ENCODE measurements at regions not wholly inside any gene's neighbourhood (a gene's known extent, or its start where the extent isn't known, plus 50 kb on each side); places are given as distances from the start of the nearest gene placed in this dataset.
"Not testable (repeated sequence)": the region's sequence is repeated elsewhere in the genome, so short reads cannot be mapped to it uniquely, and the experiment has no call there.

DNA sequence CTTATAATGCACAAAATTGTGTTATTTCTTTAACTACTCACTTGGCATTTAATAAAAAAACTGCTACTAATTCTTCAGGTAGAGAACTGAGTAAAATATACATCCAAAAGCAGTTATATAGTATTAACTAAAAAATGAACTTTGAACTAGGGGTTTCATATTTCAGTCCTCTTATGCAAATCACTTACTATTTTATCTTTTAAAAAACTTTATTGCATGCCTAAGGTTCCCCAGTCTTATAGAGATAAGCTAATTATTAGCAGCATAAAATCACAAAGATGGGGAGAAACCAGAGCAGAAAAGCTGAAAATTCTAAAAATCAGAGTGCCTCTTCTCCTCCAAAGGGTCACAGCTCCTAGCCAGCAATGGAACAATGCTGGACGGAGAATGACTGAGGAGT, 228.0 kb downstream of the CALCRL start:
- Mint-ChIP-seq H3K27me3 (no peaks in the 10 kb centered on the region), H3K36me3 (no peaks in the 10 kb centered on the region)

DNA sequence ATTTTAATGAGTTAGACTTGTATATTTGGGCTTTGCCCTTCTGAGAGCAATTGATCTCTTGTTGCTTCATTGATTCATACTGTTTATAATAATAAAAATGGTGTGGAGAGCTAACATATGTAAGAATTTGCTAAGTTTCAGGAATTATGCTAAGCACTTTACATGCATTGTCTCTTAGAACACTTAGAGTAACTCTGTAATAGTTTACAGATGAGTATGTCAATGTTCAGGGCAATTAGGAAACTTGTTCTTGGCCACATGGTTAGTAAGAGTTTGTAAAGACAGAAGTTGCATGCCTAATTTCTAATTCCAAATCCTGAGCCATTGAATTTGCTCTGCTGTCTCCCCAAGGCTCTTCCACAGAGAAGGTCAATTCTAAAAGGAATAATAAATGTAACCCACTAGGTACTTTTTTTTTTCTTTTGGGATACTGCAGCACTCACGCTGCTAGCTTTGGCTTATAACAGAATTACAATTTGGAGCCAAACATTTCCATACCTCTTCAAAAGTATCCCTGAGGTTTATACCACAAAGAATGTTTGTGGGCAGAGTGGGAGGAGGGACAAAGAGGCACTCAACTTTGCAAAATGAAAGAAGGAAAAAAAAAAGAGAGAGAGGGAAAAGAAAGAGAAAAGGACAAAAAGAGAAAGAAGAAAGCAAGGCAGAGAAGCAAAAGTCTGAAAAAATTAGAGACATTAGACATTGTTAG, 232.4 kb downstream of the CALCRL start:
- Mint-ChIP-seq H3K36me3 (no peaks in the 10 kb centered on the region), H3K27ac (no peak overlapping the region), H3K4me1 (no peaks in the 10 kb centered on the region), H3K27me3 (no peaks in the 10 kb centered on the region), H3K9me3 (peaks cover 5 to 8% of the 10 kb centered on the region in 2 donors), H3K4me3 (no peak overlapping the region)
- DNase-seq: no peak
- no peak for ATAC-seq (replicated peaks)

More for the DNA sequence above, 228.0 kb downstream of the CALCRL start:
- DNase-seq (no peak), ATAC-seq (replicated peaks) (no peak)
- Mint-ChIP-seq H3K9me3 (peaks cover 13 to 19% of the 10 kb centered on the region in 2 donors), H3K4me3 (no peak overlapping the region), H3K27ac (no peak overlapping the region), H3K4me1 (no peaks in the 10 kb centered on the region)

DNA sequence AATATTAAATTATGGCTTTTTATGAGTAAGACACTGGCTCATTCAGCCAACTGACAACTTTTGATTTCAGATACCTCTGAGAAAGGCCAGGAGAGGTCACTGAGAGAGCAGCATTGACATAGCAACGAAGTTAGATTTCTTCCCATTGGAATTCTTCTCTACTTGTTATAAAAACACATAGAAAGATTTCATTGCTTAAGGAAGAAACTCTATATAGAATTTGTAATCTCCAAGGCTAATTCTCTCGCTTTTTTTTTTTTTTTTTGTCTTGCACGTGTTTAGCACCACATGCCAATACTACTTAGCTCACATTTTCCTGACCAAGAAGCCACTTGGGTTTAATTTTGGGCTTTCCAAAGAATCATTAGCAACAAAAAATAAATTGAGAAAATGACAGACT, 233.7 kb downstream of the CALCRL start:
- no peaks in the 10 kb centered on the region for H3K27me3 Mint-ChIP-seq
- H3K36me3 Mint-ChIP-seq: no peaks in the 10 kb centered on the region
- H3K4me3 Mint-ChIP-seq: no peak overlapping the region
- DNase-seq (no peak), ATAC-seq (replicated peaks) (no peak)
- H3K4me1 Mint-ChIP-seq: no peaks in the 10 kb centered on the region
- H3K27ac Mint-ChIP-seq: no peak overlapping the region
- peaks cover 4 to 10% of the 10 kb centered on the region in 2 donors for H3K9me3 Mint-ChIP-seq

DNA sequence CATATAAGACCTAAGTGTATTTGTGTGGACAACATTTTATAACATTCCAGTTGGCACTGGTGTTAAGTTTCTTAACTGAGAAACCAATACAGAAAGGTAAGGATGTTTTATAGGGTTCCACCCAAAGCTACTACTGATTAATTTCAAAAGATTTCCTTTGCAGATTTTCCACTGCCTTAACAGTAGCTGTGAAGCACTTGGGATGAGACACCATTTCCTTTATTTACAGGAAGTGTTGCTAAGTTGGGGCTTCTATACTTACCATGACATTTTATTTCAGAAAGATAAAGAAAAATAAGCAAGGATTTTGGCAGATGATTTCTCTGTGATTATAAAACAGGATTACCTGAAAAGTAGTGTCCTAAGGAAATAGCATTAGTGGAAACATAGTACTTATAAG, 234.3 kb downstream of the CALCRL start:
- no peaks in the 10 kb centered on the region for H3K4me1 Mint-ChIP-seq
- peaks cover 4 to 10% of the 10 kb centered on the region in 2 donors for H3K9me3 Mint-ChIP-seq
- H3K27me3 Mint-ChIP-seq: no peaks in the 10 kb centered on the region
- H3K36me3 Mint-ChIP-seq: no peaks in the 10 kb centered on the region
- no peak for DNase-seq
- H3K27ac Mint-ChIP-seq: no peak overlapping the region
- H3K4me3 Mint-ChIP-seq: no peak overlapping the region
- no peak for ATAC-seq (replicated peaks)

DNA sequence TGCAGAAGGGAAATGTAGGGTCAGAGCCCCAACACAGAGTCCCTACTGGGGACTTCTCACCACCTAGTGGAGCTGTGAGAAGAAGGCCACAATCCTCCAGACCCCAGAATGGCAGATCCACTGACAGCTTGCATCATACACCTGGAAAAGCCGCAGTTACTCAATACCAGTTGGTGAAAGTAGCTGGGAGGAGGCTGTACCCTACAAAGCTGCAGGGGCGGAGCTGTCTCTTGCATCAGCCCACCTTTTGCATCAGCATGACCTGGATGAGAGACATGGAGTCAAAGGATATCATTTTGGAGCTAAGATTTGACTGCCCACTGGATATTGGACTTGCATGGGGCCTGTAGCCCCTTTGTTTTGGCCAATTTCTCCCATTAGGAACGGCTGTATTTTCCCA, 237.3 kb downstream of the CALCRL start:
- Mint-ChIP-seq H3K36me3 (no peaks in the 10 kb centered on the region), H3K27me3 (no peaks in the 10 kb centered on the region), H3K4me1 (no peaks in the 10 kb centered on the region), H3K9me3 (peaks cover 4 to 8% of the 10 kb centered on the region in 2 donors), H3K4me3 (no peak overlapping the region), H3K27ac (no peak overlapping the region)
- no peak for ATAC-seq (replicated peaks)
- DNase-seq: no peak

DNA sequence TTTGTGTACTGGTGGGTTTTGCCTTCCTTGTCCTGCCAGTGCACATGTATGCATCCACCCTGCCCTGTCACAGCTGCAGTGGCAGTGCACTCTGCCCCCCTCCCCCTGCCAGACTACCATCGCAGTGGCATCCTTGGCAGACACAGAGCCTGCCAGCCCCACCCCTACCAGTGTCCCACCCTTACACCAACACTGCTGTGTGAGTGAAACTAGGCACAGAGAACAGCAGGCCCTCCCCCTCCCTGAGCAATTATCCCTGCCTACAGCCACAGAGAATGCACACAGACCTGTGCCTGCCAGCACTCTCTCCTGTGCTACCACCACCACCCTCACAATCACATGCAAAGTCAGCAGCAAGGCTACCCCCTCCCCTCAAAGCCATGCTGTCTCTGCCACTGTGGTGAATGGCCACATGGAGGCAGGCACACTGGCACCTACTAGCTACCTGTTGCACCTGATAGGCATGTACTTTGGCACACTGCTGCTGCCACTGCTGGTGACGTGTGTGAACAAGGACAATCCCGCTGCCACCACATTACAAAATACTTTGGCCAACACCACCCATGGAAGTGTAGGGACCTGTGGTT, 239.8 kb downstream of the CALCRL start:
- no peak overlapping the region for H3K4me3 Mint-ChIP-seq

DNA sequence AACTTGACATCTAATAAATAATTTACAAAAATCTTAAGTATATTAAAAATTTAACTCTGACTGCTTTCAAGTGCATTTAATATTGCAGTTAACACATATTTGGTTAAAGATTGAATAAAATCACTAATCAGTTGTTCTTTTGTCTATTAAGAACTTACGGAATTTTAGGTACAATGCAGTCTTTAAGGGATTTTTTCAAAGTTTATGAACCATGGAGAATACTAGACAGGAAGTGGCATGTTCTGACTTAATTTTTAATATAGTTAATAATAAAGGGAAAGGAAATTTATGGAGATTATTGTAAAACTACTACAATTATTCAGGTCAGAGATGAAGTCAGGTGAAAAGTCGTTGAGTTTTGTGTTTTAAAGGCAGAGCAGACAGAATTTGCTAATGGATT, 240.9 kb downstream of the CALCRL start:
- Mint-ChIP-seq H3K36me3 (no peaks in the 10 kb centered on the region), H3K27me3 (no peaks in the 10 kb centered on the region), H3K27ac (no peak overlapping the region), H3K4me1 (no peaks in the 10 kb centered on the region), H3K9me3 (peaks cover 4 to 11% of the 10 kb centered on the region in 2 donors), H3K4me3 (no peak overlapping the region)
- ATAC-seq (replicated peaks) (no peak), DNase-seq (no peak)

More for the DNA sequence above, 239.8 kb downstream of the CALCRL start:
- no peak overlapping the region for H3K27ac Mint-ChIP-seq
- no peak for ATAC-seq (replicated peaks)
- H3K36me3 Mint-ChIP-seq: no peaks in the 10 kb centered on the region
- no peak for DNase-seq
- no peaks in the 10 kb centered on the region for H3K4me1 Mint-ChIP-seq
- H3K9me3 Mint-ChIP-seq: peaks cover 4 to 9% of the 10 kb centered on the region in 2 donors
- no peaks in the 10 kb centered on the region for H3K27me3 Mint-ChIP-seq

DNA sequence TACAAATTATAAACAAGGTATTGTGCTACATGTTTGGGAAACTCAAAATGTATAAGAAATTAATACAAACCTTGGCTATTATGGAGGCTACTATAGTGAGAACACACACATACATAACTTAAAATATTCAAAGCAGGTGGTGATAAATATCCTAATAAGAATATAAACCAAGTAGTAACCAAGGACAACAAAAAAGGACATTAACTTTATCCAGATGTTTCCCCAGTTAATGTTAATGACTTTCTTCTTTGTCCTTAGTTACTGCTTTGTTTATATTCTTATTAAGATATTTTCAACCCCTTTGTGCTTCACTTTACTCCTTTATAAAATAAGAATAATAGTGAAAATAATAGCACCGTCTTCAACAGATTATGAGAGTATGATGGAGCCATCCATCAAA, 241.6 kb downstream of the CALCRL start:
- no peak overlapping the region for H3K4me3 Mint-ChIP-seq
- no peaks in the 10 kb centered on the region for H3K36me3 Mint-ChIP-seq
- no peak overlapping the region for H3K27ac Mint-ChIP-seq
- DNase-seq (no peak), ATAC-seq (replicated peaks) (no peak)
- H3K9me3 Mint-ChIP-seq: peaks cover 0 to 9% of the 10 kb centered on the region in 2 donors
- H3K4me1 Mint-ChIP-seq: no peaks in the 10 kb centered on the region
- H3K27me3 Mint-ChIP-seq: no peaks in the 10 kb centered on the region

DNA sequence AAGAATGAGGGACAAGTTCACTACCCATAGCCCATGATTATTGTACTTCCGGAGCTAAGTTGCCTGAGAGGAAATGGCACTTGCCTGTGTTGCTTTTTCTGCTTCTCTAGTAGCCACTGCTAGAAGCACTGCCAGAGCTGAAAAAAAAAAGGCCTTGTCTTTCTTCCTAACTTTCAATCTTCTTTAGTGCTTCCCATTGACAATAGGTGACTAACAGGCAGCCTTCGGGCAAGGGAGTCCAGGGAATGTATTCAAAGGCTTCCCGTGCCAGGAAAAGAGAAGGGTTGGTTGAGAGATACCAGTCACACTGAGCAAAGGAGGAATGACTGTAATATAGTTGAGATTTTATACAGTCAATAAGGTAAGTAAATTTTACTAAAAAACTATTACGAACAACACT, 242.0 kb downstream of the CALCRL start:
- no peaks in the 10 kb centered on the region for H3K36me3 Mint-ChIP-seq
- ATAC-seq (replicated peaks) (no peak), DNase-seq (no peak)
- H3K9me3 Mint-ChIP-seq: peaks cover 0 to 9% of the 10 kb centered on the region in 2 donors
- no peaks in the 10 kb centered on the region for H3K27me3 Mint-ChIP-seq
- no peak overlapping the region for H3K4me3 Mint-ChIP-seq
- H3K27ac Mint-ChIP-seq: no peak overlapping the region
- H3K4me1 Mint-ChIP-seq: no peaks in the 10 kb centered on the region

DNA sequence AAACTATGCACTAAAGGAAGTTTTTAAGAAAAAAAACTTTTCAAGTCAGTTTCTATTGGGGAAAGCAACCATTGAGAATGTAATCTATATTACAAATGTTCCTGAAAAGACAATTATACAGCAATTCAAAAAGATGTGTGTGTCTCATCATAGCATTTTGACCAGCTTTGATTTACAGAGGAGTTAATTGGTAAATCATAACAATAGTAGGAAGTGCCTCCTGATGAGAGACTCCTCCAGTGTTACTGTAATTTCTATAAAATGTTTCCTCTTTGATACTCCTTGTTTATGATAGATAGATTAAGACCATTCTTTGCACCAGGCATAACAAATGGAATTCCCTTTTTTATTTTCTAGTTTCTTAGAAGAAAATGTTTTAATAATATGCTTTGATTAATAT, 249.9 kb downstream of the CALCRL start:
- Mint-ChIP-seq H3K4me1 (no peaks in the 10 kb centered on the region), H3K27me3 (no peaks in the 10 kb centered on the region), H3K4me3 (no peak overlapping the region), H3K9me3 (peaks cover 0 to 4% of the 10 kb centered on the region in 2 donors), H3K36me3 (no peaks in the 10 kb centered on the region), H3K27ac (no peak overlapping the region)
- no peak for DNase-seq
- ATAC-seq (replicated peaks): no peak

DNA sequence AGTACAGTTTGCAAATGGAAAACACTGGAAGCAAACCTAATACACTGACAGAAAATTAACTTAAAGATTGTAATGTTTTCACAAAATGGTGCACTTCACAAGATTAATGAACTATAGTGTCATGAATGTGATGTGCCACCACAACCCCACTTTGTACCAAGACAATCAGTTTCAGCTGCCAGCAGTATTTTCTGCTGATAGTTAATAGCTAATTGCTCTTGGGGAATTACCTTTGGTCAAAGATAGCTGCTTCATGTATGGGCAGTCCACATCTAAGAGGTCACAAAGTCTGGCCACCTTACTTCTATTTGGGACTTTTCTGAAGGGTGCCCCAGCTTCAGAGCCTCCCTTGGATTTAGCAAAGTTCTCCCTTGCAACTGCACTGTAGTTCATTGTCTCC, 254.0 kb downstream of the CALCRL start:
- Mint-ChIP-seq H3K4me3 (no peak overlapping the region), H3K36me3 (no peaks in the 10 kb centered on the region), H3K27me3 (no peaks in the 10 kb centered on the region), H3K27ac (no peak overlapping the region), H3K9me3 (no peaks in the 10 kb centered on the region), H3K4me1 (no peaks in the 10 kb centered on the region)
- no peak for ATAC-seq (replicated peaks)
- DNase-seq: no peak

DNA sequence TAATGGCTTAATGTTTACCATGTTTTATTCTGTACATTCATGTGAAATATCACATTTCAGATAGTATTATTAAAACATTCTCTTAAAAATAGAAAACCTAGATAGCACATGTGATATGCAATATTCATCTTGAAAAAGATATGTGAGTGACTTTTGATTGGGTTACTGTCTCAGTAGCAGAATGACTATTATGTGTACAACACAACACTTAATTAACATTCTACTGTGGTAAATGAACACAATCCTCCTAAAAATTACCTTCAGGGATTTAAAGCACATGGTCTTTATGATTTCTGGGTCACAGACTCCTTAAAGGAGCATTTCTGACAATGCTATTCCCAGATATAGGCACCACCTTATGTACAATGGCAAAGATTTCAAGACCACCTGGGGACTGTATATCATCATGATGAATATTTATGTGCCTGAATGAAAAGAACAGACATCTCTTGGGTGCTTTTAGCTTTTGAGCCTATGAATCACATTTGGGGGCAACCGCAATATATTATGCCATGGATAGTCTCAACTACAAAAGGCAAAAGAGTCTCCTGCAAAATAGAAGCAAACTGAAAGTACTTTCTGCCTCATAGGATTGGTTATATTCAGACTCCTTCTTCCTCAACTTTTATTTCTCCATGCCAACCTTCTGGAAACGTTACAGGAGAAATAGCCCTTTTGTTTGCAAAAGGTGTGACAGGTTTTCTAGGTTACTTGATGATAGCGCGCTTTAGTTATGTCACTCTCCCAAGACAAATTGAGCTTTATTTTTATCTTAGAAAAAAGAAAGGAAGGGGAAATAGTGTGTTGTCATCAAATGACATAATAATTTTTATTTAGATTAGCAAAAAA, 259.0 kb downstream of the CALCRL start:
- ATAC-seq (replicated peaks) (no peak), DNase-seq (no peak)
- no peaks in the 10 kb centered on the region for H3K36me3 Mint-ChIP-seq
- no peaks in the 10 kb centered on the region for H3K4me1 Mint-ChIP-seq
- no peaks in the 10 kb centered on the region for H3K9me3 Mint-ChIP-seq
- no peak overlapping the region for H3K27ac Mint-ChIP-seq
- no peaks in the 10 kb centered on the region for H3K27me3 Mint-ChIP-seq
- no peak overlapping the region for H3K4me3 Mint-ChIP-seq

DNA sequence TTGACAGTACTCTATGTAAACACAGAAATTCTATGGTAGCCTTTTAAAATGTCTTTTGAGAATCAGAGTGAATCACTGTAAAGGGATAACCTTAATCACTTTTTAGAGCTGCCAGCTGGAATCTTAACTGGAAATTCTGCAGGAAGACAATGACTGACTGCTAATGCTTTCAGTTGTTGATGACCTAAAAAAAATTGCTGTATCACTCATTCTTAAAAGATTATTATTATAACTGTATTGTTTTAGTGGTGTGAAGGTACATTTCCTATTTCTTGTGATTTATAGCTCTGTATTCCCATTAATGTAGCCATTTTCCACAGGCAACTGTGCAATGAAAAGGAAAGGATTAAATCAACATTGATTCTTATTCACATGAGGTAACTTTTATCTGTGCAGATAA, 260.5 kb downstream of the CALCRL start:
- DNase-seq (no peak), ATAC-seq (replicated peaks) (no peak)
- Mint-ChIP-seq H3K4me1 (no peaks in the 10 kb centered on the region), H3K36me3 (no peaks in the 10 kb centered on the region), H3K27me3 (no peaks in the 10 kb centered on the region), H3K27ac (no peak overlapping the region), H3K9me3 (peaks cover 4 to 5% of the 10 kb centered on the region in 2 donors), H3K4me3 (no peak overlapping the region)

DNA sequence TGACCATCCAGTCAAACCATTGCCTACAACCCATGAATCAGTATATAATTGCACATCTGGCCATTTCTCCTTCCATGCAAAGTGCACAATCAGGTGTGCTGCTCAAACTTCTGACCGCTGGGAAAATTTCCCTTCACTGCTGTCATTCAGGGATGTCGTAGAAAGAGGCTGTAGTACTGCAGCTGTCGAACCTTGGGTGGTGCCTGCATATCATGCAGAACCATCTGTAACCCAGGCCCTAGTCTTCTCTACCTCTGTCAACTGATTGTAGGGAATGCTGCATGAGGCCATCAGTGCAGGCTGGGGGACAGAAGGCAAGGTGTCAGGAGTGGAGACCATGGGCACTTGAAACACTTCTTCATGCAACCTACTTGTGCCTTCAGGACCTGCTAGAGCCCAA, 267.5 kb downstream of the CALCRL start:
- Mint-ChIP-seq H3K9me3 (peaks cover 6 to 9% of the 10 kb centered on the region in 2 donors), H3K4me1 (no peaks in the 10 kb centered on the region), H3K36me3 (no peaks in the 10 kb centered on the region), H3K27me3 (no peaks in the 10 kb centered on the region), H3K27ac (no peak overlapping the region), H3K4me3 (no peak overlapping the region)
- ATAC-seq (replicated peaks) (no peak), DNase-seq (no peak)

DNA sequence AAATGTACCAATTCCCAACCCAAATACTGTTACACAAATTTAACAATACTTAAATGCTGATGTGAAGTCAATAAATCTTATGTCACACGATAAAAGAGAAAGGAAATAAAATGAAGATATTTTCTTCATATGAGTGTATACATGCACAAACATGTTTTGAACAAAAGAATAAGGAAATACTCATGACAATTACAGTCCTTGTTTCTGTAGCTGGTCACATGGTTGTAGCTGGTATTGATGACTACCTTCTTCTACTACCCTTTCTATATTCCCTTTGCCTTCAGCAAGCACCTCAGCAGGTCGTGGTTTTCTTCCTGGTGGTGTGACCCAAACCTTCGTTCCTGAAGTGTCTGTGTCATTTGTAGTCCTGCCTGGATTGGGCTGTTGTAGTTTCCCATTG, 269.2 kb downstream of the CALCRL start:
- H3K27me3 Mint-ChIP-seq; H3K36me3 Mint-ChIP-seq; H3K4me3 Mint-ChIP-seq; H3K9me3 Mint-ChIP-seq; ATAC-seq (replicated peaks); DNase-seq; H3K27ac Mint-ChIP-seq; H3K4me1 Mint-ChIP-seq: not testable (repeated sequence)

Data from stimulated activated naive B cell treated with anti-CD40 and anti-IgM and Interleukin-4, amounts not matched to agents 10 μg/mL and 1 μg/mL and 100 μg/mL, for 72 hours (primary cell).